ENCODE measurements at regions not wholly inside any gene's neighbourhood (a gene's known extent, or its start where the extent isn't known, plus 50 kb on each side); places are given as distances from the start of the nearest gene placed in this dataset.
"Not testable (repeated sequence)": the region's sequence is repeated elsewhere in the genome, so short reads cannot be mapped to it uniquely, and the experiment has no call there.

GRCh38 chr12:61290473-61290872 is 969.7 kb upstream of the USP15 start:
- WGBS: 83% methylated on average over 2 of the region's 2 CpGs
- Histone ChIP-seq H3K36me3 (ENCODE audit: control insufficient read depth in 4 of 4, insufficient read depth in 3 of 4, low read depth in 1 of 4, low read length in 3 of 4) (no peaks in the 10 kb centered on the region), H3K27ac (ENCODE audit: low read depth in 1 of 2, low read length in 2 of 2) (no peak overlapping the region), H3K27me3 (ENCODE audit: control insufficient read depth in 4 of 4, insufficient read depth in 4 of 4, low read length in 3 of 4) (no peaks in the 10 kb centered on the region), H3K4me1 (ENCODE audit: control insufficient read depth in 4 of 4, insufficient read depth in 4 of 4, low read length in 3 of 4) (no peaks in the 10 kb centered on the region), H3K9ac (ENCODE audit: low read depth in 1 of 2, low read length in 2 of 2) (no peak overlapping the region), H3K9me3 (ENCODE audit: control insufficient read depth in 4 of 4, low read length in 3 of 4) (peaks cover 2 to 19% (median 9%) of the 10 kb centered on the region in 4 donors), H3K4me3 (ENCODE audit: low read depth in 1 of 3, low read length in 3 of 3) (no peak overlapping the region)
- TF ChIP-seq HNF4A (conservative IDR thresholded peaks at IDR 0.05) (no peak), GABPA (IDR thresholded peaks at IDR 0.05 in 1 of 2, conservative IDR thresholded peaks at IDR 0.05 in 1 of 2) (no peak), RAD21 (IDR thresholded peaks at IDR 0.05) (no peak), RXRA (IDR thresholded peaks at IDR 0.05) (no peak), ATF3 (IDR thresholded peaks at IDR 0.05) (no peak), MAX (IDR thresholded peaks at IDR 0.05) (no peak), FOXA1 (IDR thresholded peaks at IDR 0.05) (no peak), ZBTB33 (IDR thresholded peaks at IDR 0.05) (no peak), NR2F2 (IDR thresholded peaks at IDR 0.05) (no peak), EGR1 (IDR thresholded peaks at IDR 0.05; ENCODE audit: low read depth in 2 of 2) (no peak), TAF1 (conservative IDR thresholded peaks at IDR 0.05) (no peak), YY1 (IDR thresholded peaks at IDR 0.05) (no peak), FOXA2 (IDR thresholded peaks at IDR 0.05) (no peak), SP1 (IDR thresholded peaks at IDR 0.05) (no peak), REST (IDR thresholded peaks at IDR 0.05) (no peak)
- no peak for DNase-seq (ENCODE audit: low spot score)

- no peaks in the 10 kb centered on the region for H3K27me3 ChIP-seq (ENCODE audit: control insufficient read depth in 4 of 4, insufficient read depth in 4 of 4, low read length in 3 of 4)
- no peak overlapping the region for H3K4me3 ChIP-seq (ENCODE audit: low read depth in 1 of 3, low read length in 3 of 3)
- no peaks in the 10 kb centered on the region for H3K4me1 ChIP-seq (ENCODE audit: control insufficient read depth in 4 of 4, insufficient read depth in 4 of 4, low read length in 3 of 4)
- no peaks in the 10 kb centered on the region for H3K36me3 ChIP-seq (ENCODE audit: control insufficient read depth in 4 of 4, insufficient read depth in 3 of 4, low read depth in 1 of 4, low read length in 3 of 4)
- H3K27ac ChIP-seq (ENCODE audit: low read depth in 1 of 2, low read length in 2 of 2): no peak overlapping the region
- H3K9ac ChIP-seq (ENCODE audit: low read depth in 1 of 2, low read length in 2 of 2): no peak overlapping the region
- 89% methylated on average over 2 of the region's 2 CpGs for WGBS
- no peak for DNase-seq (ENCODE audit: low spot score)
- TF ChIP-seq JUND (IDR thresholded peaks at IDR 0.05) (no peak), HNF4G (IDR thresholded peaks at IDR 0.05) (no peak), GABPA (IDR thresholded peaks at IDR 0.05 in 1 of 2, conservative IDR thresholded peaks at IDR 0.05 in 1 of 2) (no peak), HNF4A (conservative IDR thresholded peaks at IDR 0.05) (no peak), RXRA (IDR thresholded peaks at IDR 0.05) (no peak), ATF3 (IDR thresholded peaks at IDR 0.05) (no peak), TAF1 (conservative IDR thresholded peaks at IDR 0.05) (no peak)
- peaks cover 2 to 15% (median 6%) of the 10 kb centered on the region in 4 donors for H3K9me3 ChIP-seq (ENCODE audit: control insufficient read depth in 4 of 4, low read length in 3 of 4)
Observed at GRCh38 chr12:61291647-61292046, 968.6 kb upstream of the USP15 start.

GRCh38 chr12:61294011-61294410 is 966.2 kb upstream of the USP15 start:
- H3K4me3 ChIP-seq (ENCODE audit: low read depth in 1 of 3, low read length in 3 of 3); H3K9ac ChIP-seq (ENCODE audit: low read depth in 1 of 2, low read length in 2 of 2); H3K36me3 ChIP-seq (ENCODE audit: control insufficient read depth in 4 of 4, insufficient read depth in 3 of 4, low read depth in 1 of 4, low read length in 3 of 4); H3K4me1 ChIP-seq (ENCODE audit: control insufficient read depth in 4 of 4, insufficient read depth in 4 of 4, low read length in 3 of 4); H3K9me3 ChIP-seq (ENCODE audit: control insufficient read depth in 4 of 4, low read length in 3 of 4); H3K27ac ChIP-seq (ENCODE audit: low read depth in 1 of 2, low read length in 2 of 2); H3K27me3 ChIP-seq (ENCODE audit: control insufficient read depth in 4 of 4, insufficient read depth in 4 of 4, low read length in 3 of 4); DNase-seq (ENCODE audit: low spot score): not testable (repeated sequence)
- WGBS: 87% methylated on average over 13 of the region's 13 CpGs
